ENCODE measurements at regions not wholly inside any gene's neighbourhood (a gene's known extent, or its start where the extent isn't known, plus 50 kb on each side); places are given as distances from the start of the nearest gene placed in this dataset.

DNA sequence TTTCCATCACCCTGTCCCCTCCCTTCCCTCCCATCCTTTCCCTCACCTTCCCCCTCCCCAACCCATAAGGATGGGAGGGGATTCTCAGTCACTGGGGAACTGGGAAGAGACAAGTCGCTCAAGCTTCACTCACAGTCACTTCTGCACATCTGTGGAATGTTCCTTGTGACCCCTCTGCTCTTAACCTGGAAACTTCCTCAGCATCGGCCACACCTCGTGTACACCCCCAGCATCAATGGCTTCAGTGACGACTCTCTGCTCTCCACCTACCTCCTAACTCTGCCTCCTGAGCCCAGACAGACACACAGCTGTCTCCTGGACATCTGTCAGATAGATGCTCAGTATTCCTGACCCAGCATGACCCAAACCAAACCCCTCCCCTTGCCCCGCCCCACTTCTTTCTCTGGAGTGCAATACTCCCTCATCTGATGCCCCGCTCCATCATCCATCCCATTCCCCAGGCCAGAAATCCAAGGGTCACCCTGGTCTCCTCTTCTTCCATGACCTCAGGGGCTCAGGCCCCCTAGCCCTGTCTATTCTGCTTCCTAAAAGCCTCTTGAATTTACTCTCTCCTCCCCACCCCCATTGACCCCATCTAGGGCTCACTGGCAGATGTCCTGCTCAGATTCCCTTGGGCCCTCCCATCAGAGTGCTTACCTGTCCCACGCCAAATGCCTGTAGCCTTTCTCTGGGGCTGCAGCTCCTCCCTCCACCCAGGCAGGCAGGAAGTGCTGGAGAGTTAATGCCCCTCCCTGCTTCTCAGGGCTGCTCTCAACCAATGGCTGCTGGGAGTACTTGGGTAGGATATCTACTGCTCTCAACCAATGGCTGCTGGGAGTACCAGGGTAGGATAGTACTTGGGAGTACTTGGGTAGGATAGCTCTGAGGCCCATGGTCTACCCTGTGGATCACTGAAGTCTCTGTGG lies 83.1 kb upstream of the CSF3R start:
- H3K27ac ChIP-seq: no peak overlapping the region
- peaks cover 0 to 32% (median 4%) of the 10 kb centered on the region in 9 donors for H3K27me3 ChIP-seq
- no peaks in the 10 kb centered on the region for H3K4me1 ChIP-seq
- H3K36me3 ChIP-seq: no peaks in the 10 kb centered on the region
- no peak for TF ChIP-seq POLR2A (IDR thresholded peaks at IDR 0.05)
- TF ChIP-seq CTCF (IDR thresholded peaks at IDR 0.05): no peak
- ATAC-seq (no peak), DNase-seq (no peak)
- H3K9me3 ChIP-seq: no peaks in the 10 kb centered on the region
- no peak overlapping the region for H3K4me3 ChIP-seq
- WGBS, 4 donors: 68 to 69% (median 69%) methylated on average over 7 of the region's 7 CpGs
- intact Hi-C loops (cut with DNase I): no loop called here

DNA sequence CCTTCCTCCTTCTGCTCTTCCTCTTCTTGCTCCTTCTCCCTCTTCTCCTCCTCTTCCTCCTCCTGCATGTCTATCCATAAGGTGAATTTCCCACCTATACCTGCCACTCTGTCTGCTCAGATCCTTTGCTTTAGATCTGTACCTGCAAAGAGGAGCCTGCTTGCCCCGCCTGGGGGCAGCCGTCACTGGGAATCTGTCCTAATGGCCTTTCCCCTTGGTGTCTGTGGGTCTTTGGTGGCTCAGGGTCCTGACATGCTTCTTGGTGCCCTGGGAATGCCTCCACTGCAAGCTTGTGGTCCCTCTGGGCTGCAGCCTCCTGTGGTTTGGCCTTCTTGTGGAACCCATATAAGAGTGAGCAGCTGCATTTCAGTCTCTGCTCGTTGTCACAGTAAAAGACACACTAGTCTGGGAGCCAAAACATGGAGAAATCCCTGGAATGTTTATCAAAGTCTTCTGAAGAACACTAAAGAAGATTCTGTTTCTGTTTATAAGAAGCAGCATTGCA lies 79.5 kb upstream of the CSF3R start:
- DNase-seq (no peak), ATAC-seq (no peak)
- no peak overlapping the region for H3K27ac ChIP-seq
- WGBS, 4 donors: 54 to 69% (median 68%) methylated on average over 3 of the region's 3 CpGs
- no peak for TF ChIP-seq CTCF (IDR thresholded peaks at IDR 0.05)
- no peak for TF ChIP-seq POLR2A (IDR thresholded peaks at IDR 0.05)
- H3K9me3 ChIP-seq: no peaks in the 10 kb centered on the region
- H3K27me3 ChIP-seq: peaks cover 0 to 27% (median 4%) of the 10 kb centered on the region in 9 donors
- H3K4me3 ChIP-seq: no peak overlapping the region
- intact Hi-C loops (cut with DNase I): no loop called here
- H3K36me3 ChIP-seq: no peaks in the 10 kb centered on the region
- H3K4me1 ChIP-seq: no peaks in the 10 kb centered on the region

DNA sequence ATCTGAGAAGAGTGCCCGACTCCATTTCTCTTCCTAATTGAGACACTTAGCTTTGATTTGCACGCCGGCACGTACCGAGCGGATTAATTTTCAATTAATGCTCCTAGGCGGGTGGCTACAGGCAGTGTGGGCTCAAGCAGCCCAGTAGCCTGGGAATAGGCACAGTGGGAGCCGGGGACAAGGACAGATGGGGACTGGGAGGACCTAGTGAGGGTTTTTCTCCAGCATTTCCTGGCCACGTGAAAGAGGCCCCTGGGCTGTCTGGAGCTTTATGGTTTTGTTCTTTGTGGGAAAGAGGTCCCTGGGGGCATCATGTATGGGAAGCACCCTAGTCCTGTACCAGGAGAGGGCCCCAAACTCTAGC lies 78.6 kb upstream of the CSF3R start:
- Histone ChIP-seq H3K4me3 (no peak overlapping the region), H3K27ac (no peak overlapping the region), H3K36me3 (no peaks in the 10 kb centered on the region), H3K9me3 (no peaks in the 10 kb centered on the region), H3K4me1 (no peaks in the 10 kb centered on the region), H3K27me3 (peaks cover 0 to 23% (median 4%) of the 10 kb centered on the region in 9 donors)
- no peak for TF ChIP-seq POLR2A (IDR thresholded peaks at IDR 0.05)
- no peak for TF ChIP-seq CTCF (IDR thresholded peaks at IDR 0.05)
- intact Hi-C loops (cut with DNase I): no loop called here
- DNase-seq (no peak), ATAC-seq (no peak)
- 80 to 87% (median 84%) methylated on average over 9 of the region's 9 CpGs for WGBS, 4 donors

- no peak for ATAC-seq
- TF ChIP-seq POLR2A (IDR thresholded peaks at IDR 0.05) (no peak), CTCF (IDR thresholded peaks at IDR 0.05) (no peak)
- Histone ChIP-seq H3K4me1 (no peaks in the 10 kb centered on the region), H3K36me3 (no peaks in the 10 kb centered on the region), H3K4me3 (no peak overlapping the region), H3K27me3 (peaks cover 0 to 20% (median 4%) of the 10 kb centered on the region in 9 donors), H3K27ac (no peak overlapping the region), H3K9me3 (no peaks in the 10 kb centered on the region)
- 71 to 82% (median 76%) methylated on average over 12 of the region's 12 CpGs for WGBS, 4 donors
- intact Hi-C loops (cut with DNase I): no loop called here
- DNase-seq: no peak
Measured at GRCh38 chr1:36560621-36561360, 78.1 kb upstream of the CSF3R start.

Measured in heart left ventricle (tissue), 16 donors.